ENCODE measurements at regions not wholly inside any gene's neighbourhood (a gene's known extent, or its start where the extent isn't known, plus 50 kb on each side); places are given as distances from the start of the nearest gene placed in this dataset.
"Not testable (repeated sequence)": the region's sequence is repeated elsewhere in the genome, so short reads cannot be mapped to it uniquely, and the experiment has no call there.

GRCh38 chr4:158397781-158398180 lies 123.9 kb upstream of the RXFP1 start:
- no peak for TF ChIP-seq CTCF (IDR thresholded peaks at IDR 0.05; ENCODE audit: low read depth, low read length)
- Histone ChIP-seq H3K27me3 (no peaks in the 10 kb centered on the region), H3K27ac (no peak overlapping the region), H3K4me3 (no peak overlapping the region), H3K9me3 (ENCODE audit: low read depth) (no peaks in the 10 kb centered on the region), H3K36me3 (no peaks in the 10 kb centered on the region), H3K4me1 (ENCODE audit: low read depth) (no peaks in the 10 kb centered on the region)
- DNase-seq (ENCODE audit: low read depth in 1 of 2, low spot score in 1 of 2) = no peak

- H3K9me3 ChIP-seq (ENCODE audit: low read depth); DNase-seq (ENCODE audit: low read depth in 1 of 2, low spot score in 1 of 2); H3K4me1 ChIP-seq (ENCODE audit: low read depth); H3K27ac ChIP-seq; H3K27me3 ChIP-seq; H3K36me3 ChIP-seq; H3K4me3 ChIP-seq: not testable (repeated sequence)
Measured at GRCh38 chr4:158407961-158408360, 113.7 kb upstream of the RXFP1 start.

GRCh38 chr4:158410272-158410671 lies 111.4 kb upstream of the RXFP1 start:
- Histone ChIP-seq H3K36me3 (no peaks in the 10 kb centered on the region), H3K27me3 (no peaks in the 10 kb centered on the region), H3K9me3 (ENCODE audit: low read depth) (no peaks in the 10 kb centered on the region), H3K4me3 (no peak overlapping the region), H3K27ac (no peak overlapping the region), H3K4me1 (ENCODE audit: low read depth) (no peaks in the 10 kb centered on the region)
- peak in 1 of 2 donors; percentile 36 for DNase-seq (ENCODE audit: low read depth in 1 of 2, low spot score in 1 of 2)
- TF ChIP-seq CTCF (IDR thresholded peaks at IDR 0.05; ENCODE audit: low read depth, low read length) = peak; percentile 12

GRCh38 chr4:158411269-158411668 lies 110.4 kb upstream of the RXFP1 start:
- peak in 1 of 2 donors; percentile 10 for DNase-seq (ENCODE audit: low read depth in 1 of 2, low spot score in 1 of 2)
- Histone ChIP-seq H3K36me3 (no peaks in the 10 kb centered on the region), H3K27ac (no peak overlapping the region), H3K4me3 (no peak overlapping the region), H3K27me3 (no peaks in the 10 kb centered on the region), H3K9me3 (ENCODE audit: low read depth) (no peaks in the 10 kb centered on the region), H3K4me1 (ENCODE audit: low read depth) (no peaks in the 10 kb centered on the region)
- no peak for TF ChIP-seq CTCF (IDR thresholded peaks at IDR 0.05; ENCODE audit: low read depth, low read length)

GRCh38 chr4:158418679-158419078 lies 103.0 kb upstream of the RXFP1 start:
- not testable (repeated sequence) for H3K4me1 ChIP-seq (ENCODE audit: low read depth); H3K36me3 ChIP-seq; DNase-seq (ENCODE audit: low read depth in 1 of 2, low spot score in 1 of 2); H3K4me3 ChIP-seq; H3K9me3 ChIP-seq (ENCODE audit: low read depth); H3K27me3 ChIP-seq; H3K27ac ChIP-seq

GRCh38 chr4:158420782-158421181 lies 100.9 kb upstream of the RXFP1 start:
- Histone ChIP-seq H3K27ac (no peak overlapping the region), H3K27me3 (no peaks in the 10 kb centered on the region), H3K4me1 (ENCODE audit: low read depth) (no peaks in the 10 kb centered on the region), H3K36me3 (no peaks in the 10 kb centered on the region), H3K4me3 (no peak overlapping the region), H3K9me3 (ENCODE audit: low read depth) (no peaks in the 10 kb centered on the region)
- no peak for DNase-seq (ENCODE audit: low read depth in 1 of 2, low spot score in 1 of 2)
- TF ChIP-seq CTCF (IDR thresholded peaks at IDR 0.05; ENCODE audit: low read depth, low read length) = no peak

- no peaks in the 10 kb centered on the region for H3K4me1 ChIP-seq (ENCODE audit: low read depth)
- H3K36me3 ChIP-seq = no peaks in the 10 kb centered on the region
- H3K27me3 ChIP-seq = no peaks in the 10 kb centered on the region
- no peak overlapping the region for H3K27ac ChIP-seq
- H3K9me3 ChIP-seq (ENCODE audit: low read depth) = no peaks in the 10 kb centered on the region
- TF ChIP-seq CTCF (IDR thresholded peaks at IDR 0.05; ENCODE audit: low read depth, low read length) = no peak
- no peak for DNase-seq (ENCODE audit: low read depth in 1 of 2, low spot score in 1 of 2)
- no peak overlapping the region for H3K4me3 ChIP-seq
Measured at GRCh38 chr4:158422546-158422945, 99.1 kb upstream of the RXFP1 start.
